ENCODE measurements at regions not wholly inside any gene's neighbourhood (a gene's known extent, or its start where the extent isn't known, plus 50 kb on each side); places are given as distances from the start of the nearest gene placed in this dataset.

DNA sequence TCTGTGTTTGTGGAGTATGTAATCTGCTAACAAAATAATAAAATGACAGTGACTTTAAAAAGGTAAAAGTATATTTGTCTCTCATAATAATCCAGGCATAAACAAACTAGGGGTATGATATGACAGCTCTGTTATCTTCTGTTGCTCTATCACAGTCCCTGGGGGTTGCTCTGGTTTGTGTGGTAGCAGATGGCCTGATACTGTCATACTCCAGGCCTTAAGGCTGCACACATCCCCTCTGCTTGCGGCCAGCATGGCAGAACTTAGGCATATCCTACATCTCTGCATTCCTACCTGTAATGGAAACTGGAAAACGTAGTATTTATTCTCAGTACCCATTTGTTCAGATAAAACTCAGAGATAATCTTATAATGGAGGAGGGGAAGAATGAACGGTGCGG, 117.9 kb upstream of the HAND2 start:
- no peak for DNase-seq
- Histone ChIP-seq H3K27me3 (ENCODE audit: control insufficient read depth in 1 of 2, insufficient read depth in 1 of 2, low read length in 2 of 2) (no peaks in the 10 kb centered on the region), H3K79me1 (replicated peaks; ENCODE audit: low read length, poor library complexity, severe bottlenecking) (no peaks in the 10 kb centered on the region), H3K18ac (ENCODE audit: low read depth in 1 of 2, low read length in 2 of 2) (no peak overlapping the region), H2AK5ac (ENCODE audit: low read length, severe bottlenecking) (no peak overlapping the region), H4K8ac (ENCODE audit: low read length) (no peak overlapping the region), H2BK120ac (ENCODE audit: low read depth, low read length) (no peak overlapping the region), H3K27ac (ENCODE audit: low read length, poor library complexity, severe bottlenecking) (no peak overlapping the region), H3K4me2 (ENCODE audit: low read length, poor library complexity, severe bottlenecking) (no peak overlapping the region), H3K23ac (ENCODE audit: low read length in 2 of 2) (no peak overlapping the region), H2AFZ (ENCODE audit: low read depth, low read length) (no peak overlapping the region), H3K4me3 (ENCODE audit: insufficient read depth in 1 of 2, low read depth in 1 of 2, low read length in 2 of 2) (no peak overlapping the region), H3K4ac (ENCODE audit: low read depth in 1 of 2, low read length in 2 of 2) (no peak overlapping the region), H3K4me1 (ENCODE audit: control insufficient read depth, insufficient read depth, low read depth, low read length) (no peaks in the 10 kb centered on the region), H2BK15ac (ENCODE audit: low read depth, poor library complexity, severe bottlenecking) (no peak overlapping the region), H4K91ac (ENCODE audit: low read length) (no peak overlapping the region), H3K9ac (ENCODE audit: low read length) (no peak overlapping the region), H3K36me3 (ENCODE audit: control insufficient read depth in 1 of 2, insufficient read depth in 2 of 2, low read depth in 1 of 2, low read length in 2 of 2) (no peaks in the 10 kb centered on the region), H3K14ac (ENCODE audit: low read length in 2 of 2) (no peak overlapping the region), H2BK5ac (ENCODE audit: low read depth, low read length, poor library complexity, severe bottlenecking) (no peak overlapping the region), H3K9me3 (ENCODE audit: control insufficient read depth, low read length) (no peaks in the 10 kb centered on the region), H2BK12ac (ENCODE audit: low read length in 2 of 2) (no peak overlapping the region)
- WGBS, result 71% methylated on average over 1 of the region's 4 CpGs

GRCh38 chr4:173642509-173642908, 112.5 kb upstream of the HAND2 start:
- Histone ChIP-seq H3K36me3 (ENCODE audit: control insufficient read depth in 1 of 2, insufficient read depth in 2 of 2, low read depth in 1 of 2, low read length in 2 of 2) (no peaks in the 10 kb centered on the region), H3K4me2 (ENCODE audit: low read length, poor library complexity, severe bottlenecking) (no peak overlapping the region), H2AFZ (ENCODE audit: low read depth, low read length) (no peak overlapping the region), H3K18ac (ENCODE audit: low read depth in 1 of 2, low read length in 2 of 2) (no peak overlapping the region), H3K9ac (ENCODE audit: low read length) (no peak overlapping the region), H3K23ac (ENCODE audit: low read length in 2 of 2) (no peak overlapping the region), H3K27me3 (ENCODE audit: control insufficient read depth in 1 of 2, insufficient read depth in 1 of 2, low read length in 2 of 2) (no peaks in the 10 kb centered on the region), H3K4me1 (ENCODE audit: control insufficient read depth, insufficient read depth, low read depth, low read length) (no peaks in the 10 kb centered on the region), H2BK120ac (ENCODE audit: low read depth, low read length) (no peak overlapping the region), H3K9me3 (ENCODE audit: control insufficient read depth, low read length) (peaks cover 15% of the 10 kb centered on the region), H2BK5ac (ENCODE audit: low read depth, low read length, poor library complexity, severe bottlenecking) (no peak overlapping the region), H3K27ac (ENCODE audit: low read length, poor library complexity, severe bottlenecking) (no peak overlapping the region), H2AK5ac (ENCODE audit: low read length, severe bottlenecking) (no peak overlapping the region), H2BK15ac (ENCODE audit: low read depth, poor library complexity, severe bottlenecking) (no peak overlapping the region), H3K79me1 (replicated peaks; ENCODE audit: low read length, poor library complexity, severe bottlenecking) (no peaks in the 10 kb centered on the region), H2BK12ac (ENCODE audit: low read length in 2 of 2) (no peak overlapping the region), H4K8ac (ENCODE audit: low read length) (no peak overlapping the region), H4K91ac (ENCODE audit: low read length) (no peak overlapping the region), H3K4me3 (ENCODE audit: insufficient read depth in 1 of 2, low read depth in 1 of 2, low read length in 2 of 2) (no peak overlapping the region), H3K14ac (ENCODE audit: low read length in 2 of 2) (no peak overlapping the region), H3K4ac (ENCODE audit: low read depth in 1 of 2, low read length in 2 of 2) (no peak overlapping the region)
- DNase-seq, result no peak
- WGBS, result 43% methylated on average over 2 of the region's 3 CpGs

DNA sequence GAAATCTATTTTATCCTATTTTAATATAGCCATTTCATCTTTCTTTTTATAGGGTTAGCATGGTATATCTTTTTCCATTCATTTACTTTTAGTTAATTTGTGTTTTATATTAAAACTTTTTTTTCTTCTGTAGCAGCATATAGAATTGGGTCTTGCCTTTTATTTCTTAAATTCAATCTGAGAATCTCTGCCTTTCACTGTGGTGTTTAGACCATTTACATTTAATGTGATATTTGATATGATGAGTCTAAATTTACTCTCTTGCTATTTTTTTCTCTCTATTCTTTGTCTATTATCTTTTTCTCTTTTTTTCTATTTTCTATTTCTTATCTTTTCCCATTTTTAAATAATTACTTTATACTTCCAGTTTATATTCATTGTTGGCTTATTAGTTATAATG, 105.4 kb upstream of the HAND2 start:
- no peak overlapping the region for H2BK15ac ChIP-seq (ENCODE audit: low read depth, poor library complexity, severe bottlenecking)
- no peaks in the 10 kb centered on the region for H3K79me1 ChIP-seq (replicated peaks; ENCODE audit: low read length, poor library complexity, severe bottlenecking)
- no peak overlapping the region for H3K14ac ChIP-seq (ENCODE audit: low read length in 2 of 2)
- no peak overlapping the region for H3K4me3 ChIP-seq (ENCODE audit: insufficient read depth in 1 of 2, low read depth in 1 of 2, low read length in 2 of 2)
- H3K4me2 ChIP-seq (ENCODE audit: low read length, poor library complexity, severe bottlenecking), result no peak overlapping the region
- H4K8ac ChIP-seq (ENCODE audit: low read length), result no peak overlapping the region
- H3K23ac ChIP-seq (ENCODE audit: low read length in 2 of 2), result no peak overlapping the region
- no peaks in the 10 kb centered on the region for H3K27me3 ChIP-seq (ENCODE audit: control insufficient read depth in 1 of 2, insufficient read depth in 1 of 2, low read length in 2 of 2)
- H3K4ac ChIP-seq (ENCODE audit: low read depth in 1 of 2, low read length in 2 of 2), result no peak overlapping the region
- no peaks in the 10 kb centered on the region for H3K4me1 ChIP-seq (ENCODE audit: control insufficient read depth, insufficient read depth, low read depth, low read length)
- no peak overlapping the region for H3K27ac ChIP-seq (ENCODE audit: low read length, poor library complexity, severe bottlenecking)
- no peak for DNase-seq
- H3K9me3 ChIP-seq (ENCODE audit: control insufficient read depth, low read length), result peaks cover 41% of the 10 kb centered on the region
- no peak overlapping the region for H2BK12ac ChIP-seq (ENCODE audit: low read length in 2 of 2)
- H2AFZ ChIP-seq (ENCODE audit: low read depth, low read length), result no peak overlapping the region
- no peak overlapping the region for H2BK5ac ChIP-seq (ENCODE audit: low read depth, low read length, poor library complexity, severe bottlenecking)
- H3K18ac ChIP-seq (ENCODE audit: low read depth in 1 of 2, low read length in 2 of 2), result no peak overlapping the region
- H3K9ac ChIP-seq (ENCODE audit: low read length), result no peak overlapping the region
- H3K36me3 ChIP-seq (ENCODE audit: control insufficient read depth in 1 of 2, insufficient read depth in 2 of 2, low read depth in 1 of 2, low read length in 2 of 2), result no peaks in the 10 kb centered on the region
- H2AK5ac ChIP-seq (ENCODE audit: low read length, severe bottlenecking), result no peak overlapping the region
- H4K91ac ChIP-seq (ENCODE audit: low read length), result no peak overlapping the region
- no peak overlapping the region for H2BK120ac ChIP-seq (ENCODE audit: low read depth, low read length)

- no peak overlapping the region for H3K23ac ChIP-seq (ENCODE audit: low read length in 2 of 2)
- H3K4me3 ChIP-seq (ENCODE audit: insufficient read depth in 1 of 2, low read depth in 1 of 2, low read length in 2 of 2), result no peak overlapping the region
- no peak overlapping the region for H2AK5ac ChIP-seq (ENCODE audit: low read length, severe bottlenecking)
- no peak overlapping the region for H2BK5ac ChIP-seq (ENCODE audit: low read depth, low read length, poor library complexity, severe bottlenecking)
- H2BK15ac ChIP-seq (ENCODE audit: low read depth, poor library complexity, severe bottlenecking), result no peak overlapping the region
- no peaks in the 10 kb centered on the region for H3K36me3 ChIP-seq (ENCODE audit: control insufficient read depth in 1 of 2, insufficient read depth in 2 of 2, low read depth in 1 of 2, low read length in 2 of 2)
- no peaks in the 10 kb centered on the region for H3K4me1 ChIP-seq (ENCODE audit: control insufficient read depth, insufficient read depth, low read depth, low read length)
- no peak overlapping the region for H4K8ac ChIP-seq (ENCODE audit: low read length)
- H3K14ac ChIP-seq (ENCODE audit: low read length in 2 of 2), result no peak overlapping the region
- no peak overlapping the region for H2BK120ac ChIP-seq (ENCODE audit: low read depth, low read length)
- H3K27ac ChIP-seq (ENCODE audit: low read length, poor library complexity, severe bottlenecking), result no peak overlapping the region
- no peak overlapping the region for H2BK12ac ChIP-seq (ENCODE audit: low read length in 2 of 2)
- no CpG with 5 or more reads among the region's 1 CpG for WGBS
- no peak overlapping the region for H3K4ac ChIP-seq (ENCODE audit: low read depth in 1 of 2, low read length in 2 of 2)
- no peak overlapping the region for H3K9ac ChIP-seq (ENCODE audit: low read length)
- H3K4me2 ChIP-seq (ENCODE audit: low read length, poor library complexity, severe bottlenecking), result no peak overlapping the region
- no peaks in the 10 kb centered on the region for H3K79me1 ChIP-seq (replicated peaks; ENCODE audit: low read length, poor library complexity, severe bottlenecking)
- no peak overlapping the region for H2AFZ ChIP-seq (ENCODE audit: low read depth, low read length)
- no peak overlapping the region for H4K91ac ChIP-seq (ENCODE audit: low read length)
- no peaks in the 10 kb centered on the region for H3K27me3 ChIP-seq (ENCODE audit: control insufficient read depth in 1 of 2, insufficient read depth in 1 of 2, low read length in 2 of 2)
- H3K9me3 ChIP-seq (ENCODE audit: control insufficient read depth, low read length), result peaks cover 46% of the 10 kb centered on the region
- no peak overlapping the region for H3K18ac ChIP-seq (ENCODE audit: low read depth in 1 of 2, low read length in 2 of 2)
- no peak for DNase-seq
These were observed 96.2 kb upstream of the HAND2 start for GRCh38 chr4:173626277-173626676.

All from mesenchymal stem cell (in vitro differentiated cells and primary cell).